ENCODE measurements at regions not wholly inside any gene's neighbourhood (a gene's known extent, or its start where the extent isn't known, plus 50 kb on each side); places are given as distances from the start of the nearest gene placed in this dataset.
A peak's percentile ranks its signal among the peaks of the same experiment; 100 is the strongest.
"Not testable (repeated sequence)": the region's sequence is repeated elsewhere in the genome, so short reads cannot be mapped to it uniquely, and the experiment has no call there.

DNA sequence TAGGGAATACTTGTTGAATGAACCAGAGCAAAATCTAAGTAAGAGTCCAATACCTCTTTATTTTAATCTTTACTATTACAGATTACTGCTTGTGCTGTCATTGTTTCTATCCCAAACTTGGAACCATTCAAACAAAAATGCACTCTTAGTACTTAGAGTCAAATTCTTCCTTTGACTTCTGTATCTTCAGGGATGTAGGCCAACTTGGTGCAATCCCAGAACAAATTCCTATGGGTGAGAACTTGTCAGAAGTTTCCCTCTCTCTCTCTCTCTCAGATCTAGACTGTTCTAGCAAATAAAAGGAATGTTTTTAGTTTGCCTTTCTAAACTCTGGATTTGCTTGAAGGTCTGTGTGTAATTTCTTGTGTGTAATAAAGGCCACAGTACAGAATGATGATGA, 329.0 kb upstream of the TMTC4 start:
- no peak for DNase-seq (ENCODE audit: low spot score)

DNA sequence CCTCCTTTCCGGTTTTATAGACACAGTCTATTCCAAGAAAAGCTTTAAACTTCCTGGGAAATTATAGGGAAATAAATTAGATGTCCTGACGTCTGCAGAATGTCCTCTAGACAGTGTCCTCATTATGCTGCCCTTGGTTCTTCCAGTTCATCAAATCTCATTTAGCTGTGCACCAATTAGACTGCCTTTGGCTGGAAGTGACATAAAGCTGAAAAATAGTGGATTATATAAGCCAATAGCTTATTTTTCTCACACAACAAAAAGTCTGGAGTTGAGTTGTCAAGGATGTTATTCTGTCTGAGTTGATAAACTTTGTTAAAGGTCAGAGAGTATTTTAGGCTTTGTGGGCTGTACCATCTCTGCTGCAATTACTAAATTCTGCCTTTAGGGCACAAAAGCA, 314.8 kb upstream of the TMTC4 start:
- DNase-seq (ENCODE audit: low spot score), result no peak

DNA sequence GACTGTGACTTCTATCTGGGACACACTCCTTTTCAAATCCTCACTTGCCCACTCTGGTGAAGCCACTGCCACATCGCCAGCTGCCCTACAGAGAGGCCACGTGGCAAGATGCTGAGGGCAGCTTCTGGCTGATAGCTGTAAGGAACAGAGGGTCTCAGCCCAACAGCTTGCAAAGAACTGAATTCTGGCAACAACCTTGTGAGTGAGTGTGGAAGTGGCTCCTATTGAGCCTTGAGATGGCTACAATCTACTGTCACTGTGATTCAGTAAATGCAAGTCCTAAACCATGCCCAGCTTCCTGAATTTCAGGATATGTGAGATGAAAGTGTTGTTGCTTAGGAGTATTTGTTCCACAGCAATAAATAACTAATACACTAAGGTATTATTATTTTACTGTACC, 314.3 kb upstream of the TMTC4 start:
- DNase-seq (ENCODE audit: low spot score), result no peak

DNA sequence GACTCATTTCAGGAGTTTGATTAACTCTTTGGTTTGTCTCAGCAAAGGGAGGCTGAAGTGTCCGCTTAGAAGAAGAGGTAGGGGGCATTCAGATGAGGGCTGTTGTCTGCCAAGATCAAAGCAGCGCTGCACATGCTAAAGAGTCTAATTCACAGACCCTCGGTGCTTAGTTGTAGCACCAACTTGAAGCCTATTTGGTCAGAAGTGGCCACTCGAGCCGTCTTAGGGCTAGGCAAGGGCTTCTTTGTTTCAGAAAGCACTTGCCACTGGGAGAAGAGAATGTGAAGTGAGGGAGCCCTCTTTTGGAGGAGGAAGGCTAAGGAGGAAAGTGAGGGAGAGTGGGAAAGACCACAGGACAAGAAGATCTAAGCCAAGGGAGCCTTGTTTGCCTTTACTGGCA, 313.4 kb upstream of the TMTC4 start:
- peak; percentile 86 for DNase-seq (ENCODE audit: low spot score)

DNA sequence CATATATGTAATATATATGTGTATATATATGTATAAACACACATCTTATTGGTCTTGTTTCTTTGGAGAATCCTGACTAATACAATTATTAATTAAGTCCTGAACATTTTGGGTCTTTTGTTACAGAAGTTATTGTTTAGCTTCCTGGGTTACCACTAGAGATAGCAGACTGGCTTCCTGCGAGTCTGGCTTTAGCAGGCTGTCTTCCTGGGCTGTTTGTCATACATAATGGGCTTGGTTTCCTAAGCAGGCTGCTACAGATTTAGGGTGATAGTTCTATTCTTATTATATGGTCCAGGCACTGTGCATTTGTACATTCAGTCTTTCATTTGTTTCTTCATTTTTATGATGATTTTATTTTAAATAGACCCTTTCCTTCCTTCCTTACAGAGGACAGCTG, 312.0 kb upstream of the TMTC4 start:
- no peak for DNase-seq (ENCODE audit: low spot score)

DNA sequence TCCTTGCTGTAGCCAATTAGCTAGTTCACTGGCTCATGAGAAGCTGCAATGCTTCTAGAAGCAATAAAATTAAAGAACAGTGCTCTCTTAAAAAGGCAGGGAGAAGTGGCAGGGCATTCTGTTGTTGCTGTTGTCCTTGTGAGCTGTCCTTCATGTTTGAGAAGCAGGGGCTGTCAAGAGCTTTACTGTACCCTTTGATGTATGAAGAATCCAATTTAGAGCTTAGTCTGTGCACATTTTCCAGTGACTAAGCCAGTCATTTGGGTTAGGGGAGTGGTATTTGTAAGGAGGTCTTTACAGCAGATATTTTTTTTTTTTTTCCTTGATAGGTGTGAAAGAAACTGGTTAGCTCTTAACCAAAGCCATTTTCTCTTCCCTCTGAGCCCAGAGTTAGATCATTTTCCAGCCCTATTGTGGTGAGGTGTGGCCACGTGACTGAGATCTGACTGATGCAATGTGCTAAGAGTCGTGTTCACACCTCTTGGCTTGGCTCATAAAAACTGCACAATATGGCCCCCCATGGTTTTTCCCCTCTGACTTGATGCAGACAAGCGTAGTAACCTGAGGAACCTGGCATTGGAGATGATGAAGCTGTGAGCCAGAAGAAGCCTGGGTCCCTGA, 309.6 kb upstream of the TMTC4 start:
- DNase-seq (ENCODE audit: low spot score), result no peak

DNA sequence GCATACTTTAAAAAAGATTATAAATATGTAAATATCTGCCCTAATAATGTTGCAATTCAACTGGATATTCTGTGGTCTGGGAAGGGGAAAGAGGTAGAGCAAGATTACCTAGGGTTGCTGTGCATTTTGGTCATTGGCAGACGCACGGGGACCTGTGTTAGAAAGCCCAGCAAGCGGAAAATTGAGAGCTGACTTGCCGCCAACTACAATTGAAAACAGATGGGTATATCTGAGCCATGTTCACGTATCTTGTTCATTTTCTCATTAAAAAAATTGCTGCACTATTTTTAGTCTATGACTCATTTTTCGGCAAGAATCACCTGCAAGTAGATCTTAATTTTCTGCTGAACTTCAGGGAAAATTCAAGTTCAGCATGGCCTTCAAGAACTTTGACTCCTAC, 308.5 kb upstream of the TMTC4 start:
- DNase-seq (ENCODE audit: low spot score), result no peak

DNA sequence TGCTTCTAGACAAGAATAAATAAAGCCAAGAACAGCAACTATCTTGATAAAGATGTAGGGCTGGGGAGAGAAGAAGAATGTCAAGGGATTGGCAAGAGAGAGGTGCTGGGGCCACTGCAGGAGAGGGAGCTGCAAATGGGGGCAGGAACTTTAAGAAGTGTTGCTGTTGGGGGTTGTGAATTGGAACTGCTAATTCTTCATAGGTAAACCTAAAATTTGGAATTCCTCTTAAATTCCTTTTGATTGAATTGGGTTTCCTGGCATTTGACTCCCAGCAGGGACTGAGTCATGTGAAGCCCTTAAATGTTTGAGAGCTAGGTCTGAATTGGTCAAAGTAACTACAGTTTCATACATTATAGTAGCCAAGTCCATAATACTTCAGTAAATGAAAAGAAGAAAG, 305.6 kb upstream of the TMTC4 start:
- DNase-seq (ENCODE audit: low spot score), result no peak

DNA sequence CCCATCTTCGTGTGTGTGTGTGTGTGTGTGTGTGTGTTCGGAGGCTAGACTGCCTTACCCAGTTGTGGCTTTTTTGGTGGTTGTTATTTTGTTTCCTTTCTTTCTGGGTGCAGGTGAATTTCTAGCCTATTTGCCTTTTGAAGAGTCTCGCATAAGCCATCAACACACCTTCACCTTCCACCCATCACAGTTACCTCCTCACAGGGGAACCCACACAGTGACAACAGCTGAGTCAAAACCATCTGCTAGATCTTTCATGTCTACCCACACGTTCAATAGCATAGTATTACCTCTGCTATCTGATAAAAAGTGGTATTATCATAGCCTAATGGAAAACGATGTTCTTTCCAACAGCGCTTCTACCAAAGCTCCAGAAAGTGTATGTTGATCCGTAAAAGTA, 303.2 kb upstream of the TMTC4 start:
- no peak for DNase-seq (ENCODE audit: low spot score)

DNA sequence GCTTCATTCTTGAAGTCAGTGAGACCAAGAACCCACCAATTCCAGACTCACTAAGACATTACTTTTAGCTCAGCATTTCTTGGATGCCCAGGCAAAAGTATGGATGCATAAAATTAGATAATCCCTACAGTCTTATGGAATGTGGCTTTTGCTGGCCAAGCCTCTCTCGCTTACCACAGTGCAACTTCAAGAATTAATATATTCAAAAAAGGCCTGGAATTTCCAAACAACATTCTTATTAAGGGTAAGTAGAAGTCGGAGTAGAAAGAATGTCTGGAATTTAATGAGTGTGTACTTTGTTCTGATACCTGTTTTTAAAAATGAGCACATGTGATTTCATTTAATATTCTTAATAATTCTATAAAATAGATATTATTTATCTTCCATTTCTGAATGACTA, 302.4 kb upstream of the TMTC4 start:
- no peak for DNase-seq (ENCODE audit: low spot score)

DNA sequence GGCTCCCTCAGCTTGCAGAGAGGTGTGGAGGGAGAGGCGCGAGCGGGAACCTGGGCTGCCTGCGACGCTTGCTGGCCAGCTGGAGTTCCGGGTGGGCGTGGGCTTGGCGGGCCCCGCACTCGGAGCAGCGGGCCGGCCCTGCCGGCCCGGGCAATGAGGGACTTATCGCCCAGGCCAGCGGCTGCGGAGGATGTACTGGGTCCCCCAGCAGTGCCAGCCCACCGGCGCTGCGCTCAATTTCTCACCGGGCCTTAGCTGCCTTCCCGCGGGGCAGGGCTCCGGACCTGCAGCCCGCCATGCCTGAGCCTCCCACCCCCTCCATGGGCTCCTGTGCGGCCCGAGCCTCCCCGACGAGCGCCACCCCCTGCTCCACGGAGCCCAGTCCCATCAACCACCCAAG, 301.1 kb upstream of the TMTC4 start:
- DNase-seq (ENCODE audit: low spot score), result not testable (repeated sequence)

DNA sequence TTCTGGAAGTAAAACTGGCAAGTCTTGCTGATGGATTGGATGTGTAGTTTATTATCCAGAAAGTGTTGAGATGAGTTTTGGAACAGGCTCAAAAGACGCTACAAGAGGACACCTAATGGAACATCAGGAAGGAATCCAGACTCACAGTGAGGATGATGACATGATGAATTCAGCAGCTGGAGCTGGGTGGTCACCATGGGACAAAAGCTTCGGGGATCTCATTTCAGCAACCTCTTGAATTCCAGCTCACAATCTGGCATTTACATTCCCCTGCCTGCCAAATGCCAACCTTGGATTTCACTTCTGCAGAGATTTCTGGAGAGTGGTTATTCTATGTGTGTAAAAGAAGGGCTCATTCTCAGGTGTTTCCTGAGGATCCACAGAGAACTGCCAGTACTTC, 288.0 kb upstream of the TMTC4 start:
- DNase-seq (ENCODE audit: low spot score), result no peak

DNA sequence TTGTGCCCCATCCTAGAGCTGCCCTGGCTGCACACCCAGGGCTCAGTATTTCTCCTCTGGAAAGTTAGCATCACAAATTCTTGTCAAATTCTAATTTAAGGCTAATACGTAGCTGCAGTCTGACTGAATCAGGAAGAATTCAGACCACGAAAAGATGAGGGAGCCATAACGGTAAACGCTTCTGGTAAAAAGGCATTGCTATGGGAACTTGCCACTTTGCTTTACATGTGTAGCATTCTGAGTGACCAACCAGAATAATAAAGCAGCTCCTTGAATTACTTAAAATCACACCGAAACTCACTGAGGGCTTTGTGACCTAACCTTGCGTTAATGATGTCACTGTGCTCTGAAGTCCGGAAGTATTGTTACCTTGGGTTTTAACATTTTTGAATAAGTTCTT, 286.6 kb upstream of the TMTC4 start:
- no peak for DNase-seq (ENCODE audit: low spot score)

DNA sequence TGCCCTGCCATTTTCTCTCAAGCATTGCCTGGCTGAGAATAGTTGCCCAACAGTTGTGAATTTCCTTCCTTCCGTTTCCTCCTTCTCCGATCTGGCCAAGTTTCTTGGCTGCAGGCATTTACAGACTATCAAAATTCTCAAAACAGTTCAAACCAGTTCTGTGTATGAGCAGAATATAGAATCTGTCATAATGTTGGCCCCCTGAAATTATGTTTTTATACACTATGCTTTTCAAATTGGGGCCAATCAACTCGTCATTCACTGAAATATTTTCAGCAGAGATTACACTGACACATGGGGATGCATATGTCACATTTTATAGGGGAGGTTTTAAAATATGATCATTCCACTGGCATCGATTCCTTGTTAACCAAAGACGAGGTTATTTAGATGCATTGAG, 284.2 kb upstream of the TMTC4 start:
- DNase-seq (ENCODE audit: low spot score), result no peak

DNA sequence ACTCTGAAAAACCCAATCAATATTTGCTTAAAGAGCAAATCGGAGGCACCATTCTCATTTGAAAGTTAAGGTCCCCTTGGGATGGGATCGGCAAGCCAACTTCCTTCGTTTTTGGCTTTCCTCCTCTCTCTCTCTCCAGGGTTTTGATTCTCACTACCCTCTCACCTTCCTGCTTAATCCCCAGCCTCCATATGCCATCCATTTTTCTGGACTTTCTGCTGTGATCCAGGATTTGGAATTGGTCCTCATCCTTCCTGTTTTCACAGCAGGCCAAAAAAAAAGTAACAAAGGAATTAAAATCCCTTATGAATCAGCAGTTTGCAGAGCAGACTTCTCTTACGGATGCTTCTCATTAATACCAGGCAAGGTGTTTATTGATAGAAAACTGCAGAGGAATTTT, 283.1 kb upstream of the TMTC4 start:
- no peak for DNase-seq (ENCODE audit: low spot score)

DNA sequence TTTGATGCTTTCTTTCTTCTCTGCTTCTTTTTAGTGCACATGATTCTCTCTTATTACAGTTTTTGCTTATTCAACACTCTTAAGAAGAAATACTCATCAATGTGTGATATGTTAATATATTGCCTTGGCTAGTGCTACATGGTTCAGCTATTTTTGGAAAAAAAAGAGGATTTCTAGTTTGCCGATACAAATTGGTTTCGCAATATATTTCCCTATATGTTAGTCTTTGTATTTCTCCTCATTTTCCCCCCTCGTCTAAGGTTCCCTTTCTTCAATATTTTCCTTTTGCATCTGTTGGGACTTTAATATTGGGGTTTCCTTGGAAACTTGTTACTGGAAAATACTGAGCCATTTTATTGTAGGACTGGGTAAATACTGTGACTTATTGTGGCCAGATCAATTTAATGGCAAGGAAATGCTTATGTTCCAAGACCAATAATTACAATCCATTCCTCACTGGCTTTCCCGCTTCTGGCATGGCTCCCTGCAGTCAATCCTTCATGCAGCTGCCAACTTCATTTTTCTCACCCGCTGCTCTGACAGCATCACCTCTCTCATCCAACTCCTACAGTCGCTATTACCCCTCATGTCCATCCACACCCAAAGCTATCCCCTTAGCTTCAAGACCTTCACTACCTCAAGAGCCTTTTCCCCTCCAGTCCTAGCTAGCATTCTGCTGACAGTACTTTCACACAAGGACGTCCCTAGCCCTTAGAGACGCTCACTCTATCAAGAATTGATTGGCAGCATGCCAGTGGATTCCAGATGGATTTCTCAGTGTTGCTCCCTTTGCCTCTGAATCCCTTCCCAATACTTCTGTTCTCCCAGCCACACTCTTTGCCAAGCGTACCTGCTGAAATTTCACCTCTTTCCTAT, 280.1 kb upstream of the TMTC4 start:
- DNase-seq (ENCODE audit: low spot score), result no peak

DNA sequence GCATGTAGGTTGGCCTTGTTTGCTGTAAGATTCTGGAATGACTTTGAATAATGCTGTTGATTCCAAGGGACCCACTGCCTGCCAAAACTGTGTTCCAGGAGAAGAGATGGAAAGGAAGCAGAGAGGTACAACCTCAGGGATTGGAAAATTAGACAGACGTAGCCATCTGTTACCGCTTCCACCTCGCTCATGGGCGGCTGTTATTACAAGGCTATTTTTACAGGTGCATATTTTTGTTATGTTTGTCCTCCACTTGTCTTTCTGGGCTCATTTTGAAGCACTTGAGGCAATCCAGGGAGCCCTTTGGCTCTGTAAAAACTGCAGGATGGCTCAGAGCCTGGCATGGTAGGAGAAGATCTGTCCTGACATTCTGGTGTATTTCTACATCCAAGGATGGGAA, 276.4 kb upstream of the TMTC4 start:
- DNase-seq (ENCODE audit: low spot score), result no peak

DNA sequence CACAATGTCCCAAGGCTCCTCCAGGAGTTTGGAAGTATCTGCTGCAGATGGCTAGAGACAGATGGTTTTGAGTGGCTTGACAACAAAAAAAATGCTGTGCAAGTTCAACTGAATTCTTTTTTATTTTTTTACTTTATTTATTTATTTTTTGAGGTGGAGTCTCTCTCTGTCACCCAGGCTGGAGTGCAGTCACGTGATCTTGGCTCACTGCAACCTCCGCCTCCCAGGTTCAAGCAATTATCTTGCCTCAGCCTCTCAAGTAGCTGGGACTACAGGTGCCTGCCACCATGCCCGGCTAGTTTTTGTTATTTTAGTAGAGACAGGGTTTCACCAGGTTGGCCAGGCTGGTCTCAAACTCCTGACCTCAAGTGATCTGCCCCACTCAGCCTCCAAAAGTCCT, 274.3 kb upstream of the TMTC4 start:
- DNase-seq (ENCODE audit: low spot score), result not testable (repeated sequence)

DNA sequence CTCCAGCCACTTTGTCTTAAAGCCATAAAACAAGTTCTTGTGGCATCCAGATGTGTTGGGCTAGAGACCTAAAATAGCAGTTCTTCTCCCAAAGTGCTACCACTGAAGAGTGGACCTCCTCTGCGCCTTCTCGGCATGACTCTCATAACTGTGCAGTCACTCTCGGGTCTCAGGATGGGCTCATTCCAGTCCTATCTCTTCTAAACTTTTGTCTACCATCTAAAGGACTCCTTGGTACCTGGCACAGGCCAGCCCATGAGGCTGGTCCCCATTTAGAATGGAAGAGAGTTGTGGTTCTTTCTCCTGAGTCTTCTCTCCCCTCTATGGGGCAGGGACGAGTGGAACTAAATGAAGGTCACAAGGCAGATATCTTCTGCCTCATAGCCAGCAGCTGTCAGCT, 272.0 kb upstream of the TMTC4 start:
- DNase-seq (ENCODE audit: low spot score), result no peak

DNA sequence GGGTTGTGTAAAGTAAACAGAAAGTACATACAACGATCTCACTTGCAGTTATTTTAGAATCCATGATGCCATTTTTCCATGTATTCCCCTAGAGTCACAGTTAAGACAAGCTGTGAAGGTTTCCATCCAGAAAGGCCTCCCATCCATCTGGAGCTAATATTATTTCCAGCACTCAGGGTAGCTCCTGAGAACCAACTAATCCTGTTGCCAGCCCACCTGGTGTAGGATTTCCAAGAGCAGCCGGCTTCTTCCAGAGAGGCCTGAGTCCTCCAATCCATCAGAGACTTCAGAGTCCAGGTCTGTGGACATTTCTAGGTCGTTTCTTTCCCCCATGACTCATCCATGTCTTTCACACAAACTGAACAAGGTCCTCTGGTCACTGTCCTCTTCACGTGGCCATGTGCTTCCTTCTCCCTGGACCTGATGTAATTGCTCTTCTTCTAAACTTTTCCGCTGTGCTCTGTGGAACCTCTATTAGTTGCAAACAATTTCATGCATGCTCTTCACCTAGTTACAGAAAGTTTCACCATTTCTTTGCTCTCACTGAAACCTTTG, 270.3 kb upstream of the TMTC4 start:
- no peak for DNase-seq (ENCODE audit: low spot score)

DNA sequence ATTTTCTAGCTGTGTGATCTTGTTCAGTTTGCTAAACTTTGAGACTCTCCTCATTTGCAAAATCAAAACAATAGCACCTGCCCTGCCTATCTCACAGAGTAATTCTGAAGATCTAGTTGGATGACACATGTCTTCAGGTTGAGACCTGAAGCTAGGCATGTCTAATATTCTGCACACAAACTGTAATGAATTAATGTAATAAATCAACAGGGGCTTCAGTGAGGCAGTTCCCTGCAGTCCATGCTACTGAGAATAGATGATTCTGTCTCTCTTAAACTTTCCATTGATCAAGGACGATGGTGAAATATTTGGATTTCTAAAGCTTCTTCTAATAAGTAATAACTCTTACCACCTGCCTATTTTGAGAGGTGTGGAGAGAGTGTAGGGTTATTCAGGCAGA, 268.1 kb upstream of the TMTC4 start:
- no peak for DNase-seq (ENCODE audit: low spot score)

DNA sequence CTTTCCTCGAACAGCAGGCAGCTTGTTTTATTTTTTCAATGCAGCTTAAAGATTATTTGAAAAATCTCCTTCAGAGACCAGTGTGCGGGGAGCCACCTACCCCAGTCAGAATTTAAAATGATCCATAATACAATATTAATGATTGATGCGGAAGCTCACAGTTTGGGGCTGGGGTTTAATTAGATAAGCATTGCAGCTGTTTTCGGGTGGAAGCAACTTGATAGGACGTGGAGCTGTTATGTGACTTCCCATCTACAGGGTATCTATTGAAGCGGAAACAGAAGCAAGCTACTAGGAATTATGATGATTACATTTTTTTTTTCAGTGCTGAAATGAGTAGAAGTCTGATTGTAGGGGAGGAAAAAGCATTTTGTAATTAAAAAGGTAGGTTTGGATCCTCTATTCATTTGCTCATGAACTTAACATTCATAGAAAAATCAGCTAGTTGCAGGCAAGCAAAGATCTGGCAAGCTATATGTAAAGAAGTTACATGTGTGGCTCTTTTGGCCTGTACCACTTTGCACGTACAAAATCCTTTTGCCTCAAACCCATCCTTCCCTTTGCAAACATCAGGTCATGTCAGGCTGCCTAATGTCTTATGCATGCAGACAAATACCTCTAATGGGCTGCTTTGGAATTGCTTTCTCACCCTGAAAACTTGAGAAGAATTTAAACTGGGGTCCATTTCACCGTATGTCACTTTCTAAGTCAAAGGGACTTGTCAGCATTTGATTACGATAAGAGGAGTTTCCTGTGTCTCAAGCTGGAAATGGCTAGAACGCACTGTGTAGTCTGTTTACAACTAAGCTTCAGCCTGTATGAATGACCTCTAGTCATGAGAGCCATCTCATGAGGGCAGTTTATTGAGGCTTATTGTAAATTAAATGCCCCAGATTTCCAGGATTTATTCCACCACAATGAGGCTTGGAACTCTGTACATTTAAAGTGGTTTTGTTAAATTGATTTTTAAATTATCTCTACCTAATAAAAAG, 267.1 kb upstream of the TMTC4 start:
- peak; percentile 48 for DNase-seq (ENCODE audit: low spot score)

Data from pons (tissue), 1 donor.